Stomach (tissue), 4 donors: ENCODE measurements at regions not wholly inside any gene's neighbourhood (a gene's known extent, or its start where the extent isn't known, plus 50 kb on each side); places are given as distances from the start of the nearest gene placed in this dataset.

Source experiments
- CTCF ChIP-seq, 7 experiments: fragments of 450-650 bp in 4 of 7; fragments of 200-600 bp in 3 of 7; sonication (generic) in 3 of 7; IDR thresholded peaks; one replicate each; pipeline ENCODE4 v1.5.1; 2016 to 2019; ENCODE audit warnings: antibody characterized with exemption in 7 of 7, control low read depth in 2 of 7, mild to moderate bottlenecking in 1 of 7
- EP300 ChIP-seq: sonication (generic); formaldehyde crosslinking; IDR thresholded peaks from one replicate; pipeline ENCODE4 v1.6.1; 2017; ENCODE audit warnings: antibody characterized with exemption
- POLR2A ChIP-seq, 4 donors: fragments of 450-650 bp; IDR thresholded peaks; one replicate each; pipeline ENCODE4 v1.6.1; 2016; ENCODE audit warnings: antibody characterized with exemption in 4 of 4, control low read depth in 2 of 4, mild to moderate bottlenecking in 1 of 4, moderate library complexity in 1 of 4
- POLR2AphosphoS5 ChIP-seq, 3 donors: sonication (generic); formaldehyde crosslinking; IDR thresholded peaks; one replicate each; pipeline ENCODE4 v1.6.1; 2016; ENCODE audit warnings: antibody characterized with exemption in 3 of 3

GRCh38 chr12:105970885-105971284 is 167.9 kb downstream of the NUAK1 start:
- TF ChIP-seq POLR2A (IDR thresholded peaks at IDR 0.05) (no peak), CTCF (IDR thresholded peaks at IDR 0.05) (no peak), POLR2AphosphoS5 (IDR thresholded peaks at IDR 0.05) (no peak), EP300 (no peak)
